PC-3 (cell line): ENCODE measurements at regions not wholly inside any gene's neighbourhood (a gene's known extent, or its start where the extent isn't known, plus 50 kb on each side); places are given as distances from the start of the nearest gene placed in this dataset.

Source experiments
- CTCF ChIP-seq: fragments of 300-600 bp; sonication (generic); conservative IDR thresholded peaks from 2 replicates; pipeline ENCODE4 v1.5.1; 2017; ENCODE audit warnings: antibody characterized with exemption, low read depth, mild to moderate bottlenecking, low read length
- EZH2 ChIP-seq: fragments of 300-600 bp; sonication (generic); IDR thresholded peaks from one replicate; pipeline ENCODE4 v1.6.1; 2017; ENCODE audit warnings: antibody characterized with exemption, mild to moderate bottlenecking, low read length; ENCODE audit not compliant: unreplicated experiment

GRCh38 chr10:43775384-43775783 is 126.7 kb upstream of the ZNF32 start:
- TF ChIP-seq CTCF (no peak), EZH2 (no peak)
